Stimulated activated naive B cell treated with anti-CD40 and anti-IgM and Interleukin-4, amounts not matched to agents 10 μg/mL and 1 μg/mL and 100 μg/mL, for 72 hours (primary cell): ENCODE measurements at regions not wholly inside any gene's neighbourhood (a gene's known extent, or its start where the extent isn't known, plus 50 kb on each side); places are given as distances from the start of the nearest gene placed in this dataset.

Experiments used
- ATAC-seq, 2 donors: fragments of 150-1000 bp; cut with Tn5 transposase; replicated peaks; 2 replicates each; pipeline ENCODE4 v1.10.0; 2021; ENCODE audit warnings: moderate library complexity in 1 of 2
- DNase-seq: peaks from one replicate; pipeline ENCODE4 v3.0.0; 2021
- H3K27ac Mint-ChIP-seq: one replicate; pipeline ENCODE4 v1.8.0; 2022; ENCODE audit warnings: mild to moderate bottlenecking, mixed read lengths
- H3K27me3 Mint-ChIP-seq, 2 donors: one replicate each; pipeline ENCODE4 v1.8.0; 2022; ENCODE audit warnings: mixed read lengths in 2 of 2
- H3K36me3 Mint-ChIP-seq, 2 donors: one replicate each; pipeline ENCODE4 v1.8.0; 2022; ENCODE audit warnings: mixed read lengths in 2 of 2, mild to moderate bottlenecking in 1 of 2
- H3K4me1 Mint-ChIP-seq, 2 donors: one replicate each; pipeline ENCODE4 v1.8.0; 2022; ENCODE audit warnings: mixed read lengths in 2 of 2, mild to moderate bottlenecking in 1 of 2
- H3K4me3 Mint-ChIP-seq, 2 donors: one replicate each; pipeline ENCODE4 v1.8.0; 2022; ENCODE audit warnings: mild to moderate bottlenecking in 2 of 2, mixed read lengths in 2 of 2, moderate library complexity in 1 of 2
- H3K9me3 Mint-ChIP-seq, 2 donors: one replicate each; pipeline ENCODE4 v1.8.0; 2022; ENCODE audit warnings: mixed read lengths in 2 of 2, mild to moderate bottlenecking in 1 of 2

DNA sequence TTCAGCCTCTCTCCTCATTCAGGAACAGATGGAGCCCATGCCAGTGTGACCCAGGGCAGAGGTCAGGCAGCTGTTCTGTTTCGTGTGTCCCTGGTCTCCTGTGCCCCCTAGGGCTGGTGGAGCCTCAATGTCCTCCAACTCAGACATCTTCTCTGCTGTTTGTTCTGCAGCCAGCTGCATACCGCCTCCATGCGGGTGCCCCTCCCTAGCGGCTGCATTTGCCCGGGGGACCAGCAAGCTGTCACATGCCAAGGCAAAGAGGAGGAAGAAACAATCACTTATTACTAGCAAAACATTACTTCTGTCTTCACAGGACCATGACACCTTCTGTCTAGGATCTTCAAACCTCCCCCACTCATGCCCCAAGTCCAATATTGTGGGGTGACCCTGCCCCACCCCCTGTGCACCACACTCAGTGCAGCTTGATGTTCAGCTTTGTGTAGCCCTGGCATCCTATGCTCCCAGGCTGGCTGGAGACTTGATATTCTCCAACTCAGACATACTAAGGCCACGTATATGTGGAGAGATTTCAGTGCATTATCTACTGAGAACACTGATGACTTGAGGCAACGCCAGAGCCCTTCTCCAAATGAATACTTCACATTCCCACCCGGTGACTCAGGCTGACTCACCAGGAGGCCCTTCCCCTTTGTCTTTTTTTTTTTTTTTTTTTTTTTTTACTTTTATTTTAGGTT lies 188.9 kb downstream of the SKIDA1 start:
- no peaks in the 10 kb centered on the region for H3K4me1 Mint-ChIP-seq
- DNase-seq, result no peak
- peaks cover 0 to 3% of the 10 kb centered on the region in 2 donors for H3K9me3 Mint-ChIP-seq
- no peaks in the 10 kb centered on the region for H3K36me3 Mint-ChIP-seq
- H3K27ac Mint-ChIP-seq, result no peak overlapping the region
- H3K27me3 Mint-ChIP-seq, result no peaks in the 10 kb centered on the region
- no peak overlapping the region for H3K4me3 Mint-ChIP-seq
- no peak for ATAC-seq

GRCh38 chr10:21334891-21335696 lies 190.4 kb downstream of the SKIDA1 start:
- no peak for DNase-seq
- H3K9me3 Mint-ChIP-seq, result peaks cover 0 to 3% of the 10 kb centered on the region in 2 donors
- H3K27ac Mint-ChIP-seq, result no peak overlapping the region
- H3K4me1 Mint-ChIP-seq, result no peaks in the 10 kb centered on the region
- no peak overlapping the region for H3K4me3 Mint-ChIP-seq
- ATAC-seq, result no peak
- no peaks in the 10 kb centered on the region for H3K27me3 Mint-ChIP-seq
- H3K36me3 Mint-ChIP-seq, result no peaks in the 10 kb centered on the region

- ATAC-seq, result no peak
- Mint-ChIP-seq H3K27me3 (peaks cover 0 to 6% of the 10 kb centered on the region in 2 donors), H3K4me3 (no peak overlapping the region), H3K4me1 (no peaks in the 10 kb centered on the region), H3K36me3 (no peaks in the 10 kb centered on the region), H3K27ac (no peak overlapping the region), H3K9me3 (no peaks in the 10 kb centered on the region)
- no peak for DNase-seq
These were observed 194.9 kb downstream of the SKIDA1 start for GRCh38 chr10:21330628-21331020.

- H3K27me3 Mint-ChIP-seq, result peaks cover 0 to 6% of the 10 kb centered on the region in 2 donors
- ATAC-seq, result no peak
- no peak overlapping the region for H3K4me3 Mint-ChIP-seq
- no peak for DNase-seq
- H3K9me3 Mint-ChIP-seq, result no peaks in the 10 kb centered on the region
- no peak overlapping the region for H3K27ac Mint-ChIP-seq
- H3K36me3 Mint-ChIP-seq, result no peaks in the 10 kb centered on the region
- no peaks in the 10 kb centered on the region for H3K4me1 Mint-ChIP-seq
These were observed 195.4 kb downstream of the SKIDA1 start for GRCh38 chr10:21329995-21330627.

DNA sequence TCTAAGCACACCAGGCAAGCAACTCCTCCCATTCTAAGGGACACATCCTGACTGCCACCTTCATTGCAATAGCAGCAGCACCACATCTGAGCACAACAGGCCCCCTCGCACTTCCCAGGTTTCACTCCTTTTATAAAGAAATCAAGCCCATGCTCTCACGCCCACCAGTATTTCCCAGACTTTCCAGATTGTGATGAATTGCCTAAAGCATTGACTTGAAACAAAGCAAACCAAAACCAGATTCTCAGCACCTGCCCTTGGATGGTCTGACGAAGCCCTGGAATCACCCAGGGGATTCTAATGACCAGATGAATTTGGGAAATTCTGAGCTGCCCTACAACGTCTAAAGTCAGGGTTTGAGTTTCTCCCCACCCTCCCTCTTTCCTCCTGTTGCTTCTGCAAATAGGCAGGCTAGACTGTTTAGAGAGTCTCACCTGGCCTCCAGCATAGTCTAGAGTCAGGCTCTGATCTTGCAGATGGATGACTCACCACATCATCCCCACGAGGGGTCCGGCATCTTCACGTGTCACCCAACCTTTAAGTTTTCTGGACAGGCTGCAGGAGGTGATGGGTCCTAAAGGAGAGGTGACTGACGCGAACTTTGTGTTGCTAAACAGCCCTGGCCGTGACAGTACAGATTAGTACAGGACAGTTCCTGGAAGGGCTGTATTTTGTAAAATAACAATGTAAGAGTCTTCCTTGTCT lies 198.0 kb downstream of the SKIDA1 start:
- Mint-ChIP-seq H3K27ac (no peak overlapping the region), H3K4me1 (no peaks in the 10 kb centered on the region), H3K4me3 (no peak overlapping the region), H3K27me3 (peaks cover 0 to 6% of the 10 kb centered on the region in 2 donors), H3K36me3 (no peaks in the 10 kb centered on the region), H3K9me3 (no peaks in the 10 kb centered on the region)
- ATAC-seq (no peak), DNase-seq (no peak)

DNA sequence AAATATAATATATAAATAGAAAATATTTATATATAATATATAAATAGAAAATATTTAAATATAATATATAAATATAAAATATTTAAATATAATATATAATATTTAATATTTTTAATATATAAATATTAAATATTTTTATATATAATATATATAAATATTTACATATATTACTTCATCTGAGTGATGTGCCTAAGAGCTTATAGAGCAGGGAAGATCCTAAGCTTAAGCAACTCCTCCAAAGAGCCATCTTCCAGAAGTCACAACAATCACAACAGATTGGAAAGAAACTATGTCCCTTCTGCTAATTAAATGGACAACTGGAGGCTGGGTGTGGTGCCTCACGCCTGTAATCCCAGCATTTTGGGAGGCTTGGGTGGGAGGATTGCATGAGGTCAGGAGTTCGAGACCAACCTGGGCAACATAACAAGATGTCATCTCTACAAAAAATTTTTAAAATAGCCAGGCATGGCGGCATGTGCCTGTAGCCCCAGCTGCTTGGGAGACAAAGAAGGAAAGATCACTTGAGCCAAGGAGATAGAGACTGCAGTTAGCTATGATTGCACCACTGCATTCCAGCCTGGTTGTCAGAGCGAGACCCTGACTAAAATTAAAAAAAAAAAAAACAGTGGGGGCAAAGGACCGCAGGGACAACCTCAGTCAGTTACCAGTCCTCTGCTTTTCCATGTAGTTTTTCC lies 198.7 kb downstream of the SKIDA1 start:
- no peak for DNase-seq
- Mint-ChIP-seq H3K9me3 (no peaks in the 10 kb centered on the region), H3K27ac (no peak overlapping the region), H3K4me1 (no peaks in the 10 kb centered on the region), H3K4me3 (no peak overlapping the region), H3K36me3 (no peaks in the 10 kb centered on the region), H3K27me3 (peaks cover 0 to 6% of the 10 kb centered on the region in 2 donors)
- ATAC-seq, result no peak

DNA sequence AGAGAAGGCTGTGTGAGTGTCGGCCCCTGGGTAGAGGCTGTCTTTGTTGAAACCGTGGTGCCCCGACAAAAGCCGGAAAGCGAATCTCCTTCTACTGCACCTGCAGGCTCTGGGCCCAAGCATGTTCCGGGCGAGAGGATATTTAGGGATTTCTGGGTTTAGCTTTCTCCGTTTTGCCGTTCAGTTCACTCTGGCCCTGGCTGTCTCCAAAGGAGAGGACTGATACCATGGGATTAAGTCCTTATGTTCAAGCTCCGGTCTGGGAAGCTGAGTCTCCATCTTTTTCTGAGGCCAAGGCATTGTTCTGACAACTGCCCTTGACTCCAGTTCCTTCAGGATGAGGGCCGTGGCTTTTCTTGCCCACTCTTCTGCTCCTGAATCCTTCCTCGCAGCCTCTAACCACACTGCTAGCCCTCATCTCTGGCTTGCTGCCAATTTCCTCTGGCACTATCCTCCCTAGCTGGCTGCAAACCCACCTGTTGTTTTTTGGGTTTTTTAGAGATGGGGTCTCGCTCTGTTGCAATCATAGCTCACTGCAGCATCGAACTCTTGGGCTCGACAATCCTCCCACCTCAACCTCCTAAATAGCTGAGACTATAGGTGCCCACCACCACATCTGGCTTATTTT lies 206.8 kb downstream of the SKIDA1 start:
- Mint-ChIP-seq H3K27ac (no peak overlapping the region), H3K36me3 (no peaks in the 10 kb centered on the region), H3K4me1 (no peaks in the 10 kb centered on the region), H3K4me3 (no peak overlapping the region), H3K9me3 (peaks cover 0 to 1% of the 10 kb centered on the region in 2 donors), H3K27me3 (peaks cover 0 to 5% of the 10 kb centered on the region in 2 donors)
- DNase-seq, result no peak
- no peak for ATAC-seq

- Mint-ChIP-seq H3K36me3 (no peaks in the 10 kb centered on the region), H3K4me3 (no peak overlapping the region), H3K27ac (no peak overlapping the region), H3K9me3 (peaks cover 0 to 1% of the 10 kb centered on the region in 2 donors), H3K27me3 (peaks cover 0 to 5% of the 10 kb centered on the region in 2 donors), H3K4me1 (no peaks in the 10 kb centered on the region)
- ATAC-seq (no peak), DNase-seq (no peak)
These were observed 207.6 kb downstream of the SKIDA1 start for GRCh38 chr10:21317902-21318301.

GRCh38 chr10:21315645-21316220 lies 209.7 kb downstream of the SKIDA1 start:
- no peak for DNase-seq
- ATAC-seq, result no peak
- Mint-ChIP-seq H3K4me3 (no peak overlapping the region), H3K36me3 (no peaks in the 10 kb centered on the region), H3K27ac (no peak overlapping the region), H3K27me3 (peaks cover 0 to 5% of the 10 kb centered on the region in 2 donors), H3K9me3 (peaks cover 0 to 1% of the 10 kb centered on the region in 2 donors), H3K4me1 (no peaks in the 10 kb centered on the region)

DNA sequence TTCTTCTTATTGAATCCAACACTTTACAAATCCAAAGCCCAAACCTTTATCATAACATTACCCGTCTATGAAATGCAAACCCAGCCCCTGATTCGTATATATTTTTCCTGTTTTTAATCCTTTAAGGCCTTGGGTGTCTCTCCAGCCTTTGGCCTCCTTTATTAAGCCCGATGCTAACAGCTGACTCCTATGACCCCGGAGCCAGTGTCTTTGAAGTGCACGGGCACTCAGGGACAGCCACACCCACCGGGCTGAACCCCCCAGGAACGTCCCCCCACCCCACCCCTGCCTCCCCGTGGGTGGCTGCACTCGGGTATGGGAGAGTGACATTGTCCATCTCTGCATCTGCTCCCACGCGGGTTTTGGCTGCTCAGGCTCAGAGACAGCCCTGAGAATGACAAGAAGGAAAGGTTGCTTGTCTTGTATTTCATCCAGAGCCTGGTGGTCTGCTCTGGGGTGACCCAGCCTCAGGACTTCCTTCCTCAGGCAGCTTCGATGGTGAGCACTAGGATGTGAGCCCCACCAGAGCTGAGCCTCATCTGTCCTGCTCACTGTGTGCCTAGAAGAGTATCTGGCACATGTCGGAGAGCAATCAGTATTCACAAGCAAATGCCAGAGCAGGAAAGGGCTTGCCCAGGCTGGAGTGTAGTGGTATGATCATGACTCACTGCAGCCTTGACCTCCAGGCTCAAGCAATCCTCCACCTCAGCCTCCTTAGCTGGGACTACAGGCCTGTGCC lies 210.4 kb downstream of the SKIDA1 start:
- DNase-seq (no peak), ATAC-seq (no peak)
- no peak overlapping the region for H3K4me3 Mint-ChIP-seq
- no peaks in the 10 kb centered on the region for H3K4me1 Mint-ChIP-seq
- H3K27ac Mint-ChIP-seq, result no peak overlapping the region
- peaks cover 0 to 1% of the 10 kb centered on the region in 2 donors for H3K9me3 Mint-ChIP-seq
- peaks cover 0 to 5% of the 10 kb centered on the region in 2 donors for H3K27me3 Mint-ChIP-seq
- H3K36me3 Mint-ChIP-seq, result no peaks in the 10 kb centered on the region

DNA sequence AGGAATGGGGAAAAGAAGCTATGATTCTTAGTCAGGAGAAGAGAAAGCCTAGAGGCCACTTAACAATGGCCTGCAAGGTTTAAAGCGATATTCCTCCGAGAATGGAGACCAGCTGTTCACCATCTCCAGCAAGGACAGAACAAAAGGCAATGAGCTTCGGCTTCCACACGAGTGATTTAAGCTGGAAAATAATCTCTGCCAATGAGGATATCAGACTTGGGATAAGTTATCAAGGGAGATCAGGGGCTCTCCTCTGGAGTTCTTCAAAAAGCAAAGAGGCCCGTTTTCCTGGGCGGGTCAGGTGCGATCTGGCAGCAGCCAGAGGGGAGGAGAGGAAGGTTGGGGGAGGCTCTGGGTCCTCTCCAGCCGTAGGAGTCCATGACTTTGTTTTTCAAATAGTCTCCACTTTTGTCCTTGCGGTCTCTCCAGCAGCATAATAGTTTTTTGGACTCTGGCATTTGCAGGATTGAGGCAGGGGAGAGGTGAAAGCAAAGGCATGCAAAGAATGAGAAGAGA lies 211.3 kb downstream of the SKIDA1 start:
- no peak for DNase-seq
- no peak overlapping the region for H3K4me3 Mint-ChIP-seq
- H3K27me3 Mint-ChIP-seq, result peaks cover 0 to 5% of the 10 kb centered on the region in 2 donors
- no peak overlapping the region for H3K27ac Mint-ChIP-seq
- no peak for ATAC-seq
- peaks cover 0 to 1% of the 10 kb centered on the region in 2 donors for H3K9me3 Mint-ChIP-seq
- no peaks in the 10 kb centered on the region for H3K4me1 Mint-ChIP-seq
- no peaks in the 10 kb centered on the region for H3K36me3 Mint-ChIP-seq

DNA sequence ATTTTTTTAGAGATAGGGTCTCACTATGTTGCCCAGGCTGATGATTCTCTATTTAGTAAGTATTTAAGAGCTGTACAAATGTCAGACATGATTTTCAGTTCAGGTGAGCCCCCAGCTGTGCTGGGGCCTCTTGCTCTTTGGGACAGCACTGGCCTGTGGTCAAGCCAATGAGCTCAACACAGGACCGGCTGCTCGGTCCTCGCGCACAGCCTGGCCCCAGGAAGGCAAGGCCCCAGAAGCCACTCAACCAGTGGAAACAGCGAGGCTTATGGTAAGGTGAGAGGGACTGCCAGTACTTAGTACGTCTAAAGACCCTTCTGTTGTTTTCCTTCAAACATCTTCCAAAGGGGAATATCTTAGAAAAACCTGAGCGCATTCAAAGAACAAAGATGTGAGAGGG lies 211.8 kb downstream of the SKIDA1 start:
- no peak for ATAC-seq
- Mint-ChIP-seq H3K27ac (no peak overlapping the region), H3K4me1 (no peaks in the 10 kb centered on the region), H3K4me3 (no peak overlapping the region), H3K9me3 (no peaks in the 10 kb centered on the region), H3K27me3 (peaks cover 0 to 1% of the 10 kb centered on the region in 2 donors), H3K36me3 (no peaks in the 10 kb centered on the region)
- no peak for DNase-seq
